ENCODE measurements at regions not wholly inside any gene's neighbourhood (a gene's known extent, or its start where the extent isn't known, plus 50 kb on each side); places are given as distances from the start of the nearest gene placed in this dataset.

DNA sequence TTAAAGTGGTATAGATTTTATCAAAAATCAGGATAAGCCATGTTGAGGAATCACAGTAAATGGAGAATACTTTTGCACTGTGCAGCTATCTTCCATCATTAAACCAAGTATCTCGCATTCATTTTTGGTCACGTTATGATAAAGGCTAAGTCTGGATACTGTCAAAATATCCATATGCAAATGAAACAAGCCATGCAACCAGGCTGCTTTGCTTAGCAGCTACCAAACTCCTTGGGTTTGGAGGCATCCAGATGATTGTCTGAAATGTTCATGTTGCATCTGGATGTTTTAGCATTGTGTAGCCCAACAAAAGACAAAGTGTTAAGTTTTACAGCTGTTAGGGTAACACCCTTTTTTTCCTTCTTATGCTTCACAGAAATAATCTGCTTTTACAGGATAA, 322.9 kb upstream of the MDFIC2 start:
- TF ChIP-seq CTCF (IDR thresholded peaks at IDR 0.05; ENCODE audit: low read depth, low read length) (no peak), MYC (IDR thresholded peaks at IDR 0.05; ENCODE audit: low read depth, low read length) (no peak), POLR2A (IDR thresholded peaks at IDR 0.05; ENCODE audit: extremely low read depth, insufficient read length) (no peak)

Data from NB4 (cell line).